ENCODE measurements at regions not wholly inside any gene's neighbourhood (a gene's known extent, or its start where the extent isn't known, plus 50 kb on each side); places are given as distances from the start of the nearest gene placed in this dataset.

- Mint-ChIP-seq H3K4me1 (no peaks in the 10 kb centered on the region), H3K9me3 (no peaks in the 10 kb centered on the region), H3K36me3 (ENCODE audit: low read depth) (no peaks in the 10 kb centered on the region), H3K27ac (ENCODE audit: unreplicated experiment) (no peak overlapping the region), H3K4me3 (no peak overlapping the region), H3K27me3 (ENCODE audit: low read depth) (no peaks in the 10 kb centered on the region)
- TF ChIP-seq CTCF (conservative IDR thresholded peaks at IDR 0.05), result no peak
- DNase-seq (ENCODE audit: low read depth, low spot score), result no peak
Measured at GRCh38 chr7:10706875-10707493, 266.7 kb upstream of the PHF14 start.

- no peak for DNase-seq (ENCODE audit: low read depth, low spot score)
- H3K4me1 Mint-ChIP-seq, result no peaks in the 10 kb centered on the region
- H3K27me3 Mint-ChIP-seq (ENCODE audit: low read depth), result no peaks in the 10 kb centered on the region
- H3K27ac Mint-ChIP-seq (ENCODE audit: unreplicated experiment), result no peak overlapping the region
- H3K36me3 Mint-ChIP-seq (ENCODE audit: low read depth), result no peaks in the 10 kb centered on the region
- no peak for TF ChIP-seq CTCF (conservative IDR thresholded peaks at IDR 0.05)
- no peaks in the 10 kb centered on the region for H3K9me3 Mint-ChIP-seq
- no peak overlapping the region for H3K4me3 Mint-ChIP-seq
Measured at GRCh38 chr7:10707519-10707918, 266.2 kb upstream of the PHF14 start.

- H3K27me3 Mint-ChIP-seq (ENCODE audit: low read depth), result no peaks in the 10 kb centered on the region
- TF ChIP-seq CTCF (conservative IDR thresholded peaks at IDR 0.05), result peak; percentile 60
Measured at GRCh38 chr7:10708447-10708846, 265.2 kb upstream of the PHF14 start.

GRCh38 chr7:10718768-10719167 is 254.9 kb upstream of the PHF14 start:
- H3K9me3 Mint-ChIP-seq, result no peaks in the 10 kb centered on the region
- no peak overlapping the region for H3K27ac Mint-ChIP-seq (ENCODE audit: unreplicated experiment)
- H3K4me1 Mint-ChIP-seq, result peaks cover 3% of the 10 kb centered on the region
- no peaks in the 10 kb centered on the region for H3K36me3 Mint-ChIP-seq (ENCODE audit: low read depth)
- DNase-seq (ENCODE audit: low read depth, low spot score), result no peak
- H3K4me3 Mint-ChIP-seq, result no peak overlapping the region
- no peak for TF ChIP-seq CTCF (conservative IDR thresholded peaks at IDR 0.05)
- H3K27me3 Mint-ChIP-seq (ENCODE audit: low read depth), result no peaks in the 10 kb centered on the region

More at GRCh38 chr7:10708447-10708846, 265.2 kb upstream of the PHF14 start:
- Mint-ChIP-seq H3K4me1 (no peaks in the 10 kb centered on the region), H3K9me3 (no peaks in the 10 kb centered on the region), H3K4me3 (no peak overlapping the region), H3K27ac (ENCODE audit: unreplicated experiment) (no peak overlapping the region), H3K36me3 (ENCODE audit: low read depth) (no peaks in the 10 kb centered on the region)
- peak; percentile 4 for DNase-seq (ENCODE audit: low read depth, low spot score)

- Mint-ChIP-seq H3K9me3 (no peaks in the 10 kb centered on the region), H3K4me1 (peaks cover 8% of the 10 kb centered on the region), H3K4me3 (no peak overlapping the region), H3K27me3 (ENCODE audit: low read depth) (no peaks in the 10 kb centered on the region), H3K27ac (ENCODE audit: unreplicated experiment) (no peak overlapping the region), H3K36me3 (ENCODE audit: low read depth) (no peaks in the 10 kb centered on the region)
- no peak for DNase-seq (ENCODE audit: low read depth, low spot score)
- TF ChIP-seq CTCF (conservative IDR thresholded peaks at IDR 0.05), result no peak
Measured at GRCh38 chr7:10720042-10720441, 253.6 kb upstream of the PHF14 start.

Data from neural crest cell (in vitro differentiated cells).